Stimulated activated CD8-positive, alpha-beta memory T cell treated with anti-CD3 and anti-CD28 coated beads, Interleukin-4, amount 100 ng/mL, for 48 hours (primary cell): ENCODE measurements at regions not wholly inside any gene's neighbourhood (a gene's known extent, or its start where the extent isn't known, plus 50 kb on each side); places are given as distances from the start of the nearest gene placed in this dataset.
"Not testable (repeated sequence)": the region's sequence is repeated elsewhere in the genome, so short reads cannot be mapped to it uniquely, and the experiment has no call there.

Source experiments
- DNase-seq: peaks from one replicate; pipeline ENCODE4 v3.0.0-alpha.2; 2020

- DNase-seq: no peak
Measured at GRCh38 chr1:232378266-232379062, 251.5 kb downstream of the SIPA1L2 start.

- DNase-seq: no peak
Measured at GRCh38 chr1:232377494-232377770, 252.5 kb downstream of the SIPA1L2 start.

DNA sequence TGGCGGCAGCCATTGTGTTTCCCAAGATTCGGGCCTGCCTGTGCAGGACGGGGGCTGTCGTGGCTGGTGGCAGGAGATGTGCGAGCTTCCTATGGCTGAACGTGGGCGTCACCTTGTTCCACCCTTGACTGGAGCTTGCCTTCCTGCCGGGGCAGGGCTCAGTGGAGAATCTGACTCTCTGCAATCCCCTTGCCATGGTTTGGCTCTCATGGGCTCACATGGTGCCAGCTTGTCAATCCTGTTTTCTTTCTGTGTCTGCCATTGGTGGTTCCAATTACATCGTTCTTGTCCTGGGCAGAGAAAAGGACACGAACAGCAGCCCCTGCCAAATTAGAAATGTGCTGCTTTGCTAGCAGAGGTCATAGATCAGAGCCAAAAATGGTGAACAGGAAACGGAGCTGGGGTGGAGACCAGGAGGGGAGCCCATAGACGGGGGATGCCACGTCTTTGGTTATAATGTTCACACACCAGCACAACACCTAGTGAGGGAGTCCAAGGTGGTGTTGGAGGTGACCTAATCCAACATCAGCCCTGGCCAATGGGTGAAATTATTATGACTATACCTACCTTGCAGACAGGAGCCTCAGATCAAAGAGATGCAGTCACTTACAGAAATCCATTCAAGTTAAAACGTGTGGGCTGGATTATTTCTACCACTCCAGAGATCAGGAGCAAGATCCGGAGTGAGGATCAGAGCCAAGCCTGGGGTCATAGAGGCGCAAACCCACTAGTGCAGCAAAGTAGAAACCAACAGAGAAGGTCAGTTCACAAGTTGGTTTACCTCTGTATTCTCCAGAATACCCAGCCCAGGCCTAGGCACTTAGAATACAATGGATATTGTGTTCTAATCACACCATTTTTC, 253.1 kb downstream of the SIPA1L2 start:
- DNase-seq: no peak

- no peak for DNase-seq
Measured at GRCh38 chr1:232372841-232373440, 257.0 kb downstream of the SIPA1L2 start.

DNA sequence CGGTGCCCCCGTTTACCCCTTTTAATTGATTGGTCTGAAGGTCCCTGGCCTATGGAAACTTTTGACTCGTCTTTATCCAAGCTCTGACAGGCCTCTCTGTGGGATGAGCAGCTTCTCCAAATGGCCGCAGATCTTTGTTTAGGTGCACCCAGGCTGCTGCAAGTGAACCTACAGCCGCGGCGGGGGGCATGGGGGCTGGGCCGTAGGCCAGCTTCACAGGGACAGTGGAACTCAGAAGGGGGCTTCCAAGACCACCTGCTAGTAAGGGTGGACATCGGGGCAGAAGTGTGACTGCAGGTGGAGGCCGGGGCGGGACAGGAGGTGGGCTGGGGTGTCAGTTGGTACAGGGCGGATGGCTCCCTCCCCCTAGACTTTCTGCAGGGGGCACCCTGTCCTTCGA, 257.5 kb downstream of the SIPA1L2 start:
- no peak for DNase-seq

- no peak for DNase-seq
Measured at GRCh38 chr1:232369451-232370296, 260.3 kb downstream of the SIPA1L2 start.

GRCh38 chr1:232368821-232369321, 261.1 kb downstream of the SIPA1L2 start:
- DNase-seq: no peak

GRCh38 chr1:232367293-232367692, 262.6 kb downstream of the SIPA1L2 start:
- no peak for DNase-seq

DNA sequence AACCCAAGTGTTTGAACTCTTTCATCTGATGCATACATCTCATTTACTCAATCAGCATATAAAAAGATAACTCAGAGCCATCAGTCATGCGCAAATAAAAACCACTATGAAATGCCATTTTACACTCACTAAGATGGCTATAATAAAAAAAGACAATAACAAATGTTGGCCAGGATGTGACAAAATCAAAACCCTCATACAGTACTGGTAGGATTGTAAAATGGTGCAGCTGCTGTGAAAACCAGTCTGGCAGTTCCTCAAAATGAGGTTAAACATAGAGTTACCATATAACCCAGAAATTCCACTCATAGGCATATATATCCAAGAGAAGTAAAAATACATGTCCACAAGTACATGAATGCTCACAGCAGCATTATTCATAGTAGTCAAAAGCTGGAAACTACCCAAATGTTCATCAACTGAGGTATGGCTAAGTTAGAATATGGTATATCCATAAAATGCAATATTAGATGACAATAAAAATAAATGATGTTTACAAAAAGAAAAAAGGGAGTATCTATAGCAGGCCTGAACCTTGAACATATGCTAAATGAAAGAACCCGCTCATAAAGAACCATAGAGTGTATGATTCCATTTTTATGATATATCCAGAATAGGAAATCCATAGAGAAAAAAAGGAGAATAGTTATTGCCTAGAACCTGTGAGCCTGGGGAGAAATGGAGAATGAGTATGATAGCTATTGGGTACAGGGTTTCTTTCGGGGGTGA, 265.1 kb downstream of the SIPA1L2 start:
- no peak for DNase-seq

DNA sequence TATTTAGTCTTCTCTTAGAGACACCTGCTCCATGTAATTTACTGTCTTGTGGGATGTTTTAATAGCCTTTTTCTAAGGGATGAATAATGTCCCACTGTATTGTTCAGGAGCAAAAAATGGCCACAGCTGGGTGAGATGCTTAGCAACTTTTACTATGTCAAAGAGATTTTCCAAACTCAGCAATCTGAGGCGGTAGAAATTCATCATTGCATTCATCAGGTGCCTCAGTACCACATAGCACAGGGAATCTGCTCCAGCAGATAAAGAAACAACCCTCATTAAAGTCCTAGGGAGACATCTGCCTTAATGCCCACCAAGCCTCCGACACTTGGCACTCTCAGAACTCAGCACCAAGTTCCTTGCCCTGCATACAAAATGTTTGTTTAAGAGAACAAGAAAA, 266.9 kb downstream of the SIPA1L2 start:
- no peak for DNase-seq

GRCh38 chr1:232357416-232357815, 272.5 kb downstream of the SIPA1L2 start:
- DNase-seq: no peak

DNA sequence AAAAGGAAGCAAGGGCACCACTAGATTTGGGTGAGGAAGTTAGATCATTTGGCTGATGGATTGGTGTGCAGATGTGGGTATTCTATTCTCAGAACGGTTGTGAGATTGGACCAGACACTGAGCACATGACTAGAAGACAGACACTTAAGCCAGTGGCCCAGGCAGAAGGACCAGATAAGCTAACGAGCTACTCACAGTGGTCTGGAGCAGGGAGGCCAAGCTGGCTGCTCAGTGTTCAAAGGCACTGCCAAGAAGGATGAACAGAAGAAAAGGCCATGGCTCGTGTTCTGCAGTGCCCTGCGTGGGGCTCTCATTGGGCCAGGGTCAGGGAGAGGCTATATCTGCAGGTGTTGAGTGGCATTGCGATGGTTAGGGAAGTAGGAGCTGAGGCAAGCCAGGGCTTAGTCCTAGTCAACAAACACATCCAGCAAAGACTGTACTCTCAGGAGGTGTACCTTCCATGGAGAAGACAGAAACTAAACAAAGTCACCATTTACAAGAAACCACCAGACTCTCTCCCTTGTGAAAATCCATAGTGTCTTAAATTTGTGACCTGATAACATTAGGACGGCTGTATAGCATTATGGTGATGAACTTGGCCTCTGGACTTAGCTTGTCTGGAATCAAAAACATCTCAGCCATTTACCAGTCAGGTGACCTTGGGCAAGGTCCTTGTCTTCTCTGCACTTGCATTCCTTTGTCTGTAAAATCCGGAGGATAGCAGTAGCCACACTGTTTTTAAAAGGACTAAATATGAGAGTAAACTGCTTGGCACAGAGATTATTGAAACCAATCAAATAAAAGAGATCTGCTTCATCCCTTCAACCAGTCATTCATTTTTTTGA, 274.5 kb downstream of the SIPA1L2 start:
- no peak for DNase-seq

- no peak for DNase-seq
Measured at GRCh38 chr1:232353001-232353400, 276.9 kb downstream of the SIPA1L2 start.

DNA sequence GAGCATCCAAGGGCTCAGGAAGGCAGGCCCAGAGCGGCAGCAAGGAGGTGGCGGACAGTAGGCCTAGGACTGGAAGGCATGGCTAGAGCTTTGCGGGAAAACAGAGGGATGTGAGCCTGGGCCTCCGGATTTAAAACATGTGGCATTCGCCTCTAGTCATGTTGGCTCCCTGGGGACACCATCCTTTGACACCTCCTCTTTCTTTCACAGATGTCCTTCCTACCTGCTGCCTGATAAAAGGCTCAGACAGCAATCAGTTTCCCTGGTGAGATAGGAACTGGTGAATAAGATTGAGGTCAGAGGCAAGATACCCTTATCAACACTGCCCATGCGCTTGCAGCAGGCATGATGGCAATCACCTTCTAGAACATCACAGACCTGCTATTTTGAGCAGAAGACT, 277.6 kb downstream of the SIPA1L2 start:
- no peak for DNase-seq

GRCh38 chr1:232351335-232351734, 278.6 kb downstream of the SIPA1L2 start:
- no peak for DNase-seq

- DNase-seq: no peak
Measured at GRCh38 chr1:232346844-232347243, 283.1 kb downstream of the SIPA1L2 start.

GRCh38 chr1:232344791-232345399, 285.0 kb downstream of the SIPA1L2 start:
- no peak for DNase-seq

- not testable (repeated sequence) for DNase-seq
Measured at GRCh38 chr1:232344186-232344585, 285.7 kb downstream of the SIPA1L2 start.

DNA sequence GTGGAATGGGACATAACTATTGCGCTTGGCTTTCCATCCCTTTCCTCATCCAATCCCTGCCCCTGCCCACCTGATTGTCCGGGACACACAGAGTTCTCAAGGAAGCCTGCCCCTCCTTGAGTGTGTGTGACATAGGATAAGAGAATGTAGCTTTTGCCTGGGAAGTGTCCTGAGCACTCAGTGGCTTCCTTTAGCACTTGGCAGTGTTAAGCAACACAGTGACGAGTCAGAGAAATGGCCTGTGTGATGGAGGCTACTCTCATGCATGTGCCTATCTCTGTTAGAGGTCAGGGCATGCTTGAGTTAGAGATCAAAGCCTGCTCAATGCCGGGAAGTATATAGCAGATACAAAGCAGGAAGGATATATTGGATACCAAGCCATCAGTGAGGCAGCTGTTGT, 289.5 kb downstream of the SIPA1L2 start:
- no peak for DNase-seq

GRCh38 chr1:232339073-232339472, 290.9 kb downstream of the SIPA1L2 start:
- no peak for DNase-seq
